ENCODE measurements at regions not wholly inside any gene's neighbourhood (a gene's known extent, or its start where the extent isn't known, plus 50 kb on each side); places are given as distances from the start of the nearest gene placed in this dataset.

DNA sequence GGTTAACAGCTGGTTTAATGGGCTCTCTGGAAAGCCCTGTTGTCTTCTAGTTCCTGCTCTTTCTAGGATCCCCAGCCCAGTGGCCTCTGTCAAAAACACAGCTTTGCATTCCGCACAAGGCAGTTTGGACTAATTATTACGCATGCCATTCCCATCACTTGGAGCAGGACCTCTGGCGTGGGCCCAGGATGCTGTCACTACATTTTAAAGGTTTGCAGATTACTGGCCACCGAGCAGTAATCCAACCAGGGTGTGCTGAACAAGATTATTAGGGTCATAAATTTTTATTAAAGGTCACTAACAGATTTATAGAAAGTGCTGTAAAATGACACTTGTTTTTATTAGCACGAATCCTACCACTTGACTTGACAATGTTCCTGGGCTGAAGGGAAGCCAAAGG, 143.6 kb upstream of the SLC6A11 start:
- no peak for TF ChIP-seq CTCF (CRISPR knock-in tag; IDR thresholded peaks at IDR 0.05)
- no peak for TF ChIP-seq ETV6 (CRISPR knock-in tag; conservative IDR thresholded peaks at IDR 0.05)
- no peak for TF ChIP-seq HNRNPL (IDR thresholded peaks at IDR 0.05; ENCODE audit: low read depth, low read length)
- TF ChIP-seq ZNF589 (CRISPR knock-in tag; conservative IDR thresholded peaks at IDR 0.05): no peak
- TF ChIP-seq, protein P1, sequence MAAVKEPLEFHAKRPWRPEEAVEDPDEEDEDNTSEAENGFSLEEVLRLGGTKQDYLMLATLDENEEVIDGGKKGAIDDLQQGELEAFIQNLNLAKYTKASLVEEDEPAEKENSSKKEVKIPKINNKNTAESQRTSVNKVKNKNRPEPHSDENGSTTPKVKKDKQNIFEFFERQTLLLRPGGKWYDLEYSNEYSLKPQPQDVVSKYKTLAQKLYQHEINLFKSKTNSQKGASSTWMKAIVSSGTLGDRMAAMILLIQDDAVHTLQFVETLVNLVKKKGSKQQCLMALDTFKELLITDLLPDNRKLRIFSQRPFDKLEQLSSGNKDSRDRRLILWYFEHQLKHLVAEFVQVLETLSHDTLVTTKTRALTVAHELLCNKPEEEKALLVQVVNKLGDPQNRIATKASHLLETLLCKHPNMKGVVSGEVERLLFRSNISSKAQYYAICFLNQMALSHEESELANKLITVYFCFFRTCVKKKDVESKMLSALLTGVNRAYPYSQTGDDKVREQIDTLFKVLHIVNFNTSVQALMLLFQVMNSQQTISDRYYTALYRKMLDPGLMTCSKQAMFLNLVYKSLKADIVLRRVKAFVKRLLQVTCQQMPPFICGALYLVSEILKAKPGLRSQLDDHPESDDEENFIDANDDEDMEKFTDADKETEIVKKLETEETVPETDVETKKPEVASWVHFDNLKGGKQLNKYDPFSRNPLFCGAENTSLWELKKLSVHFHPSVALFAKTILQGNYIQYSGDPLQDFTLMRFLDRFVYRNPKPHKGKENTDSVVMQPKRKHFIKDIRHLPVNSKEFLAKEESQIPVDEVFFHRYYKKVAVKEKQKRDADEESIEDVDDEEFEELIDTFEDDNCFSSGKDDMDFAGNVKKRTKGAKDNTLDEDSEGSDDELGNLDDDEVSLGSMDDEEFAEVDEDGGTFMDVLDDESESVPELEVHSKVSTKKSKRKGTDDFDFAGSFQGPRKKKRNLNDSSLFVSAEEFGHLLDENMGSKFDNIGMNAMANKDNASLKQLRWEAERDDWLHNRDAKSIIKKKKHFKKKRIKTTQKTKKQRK (IDR thresholded peaks at IDR 0.05; ENCODE audit: low read length): no peak
- no peak for TF ChIP-seq ZNF337 (CRISPR knock-in tag; IDR thresholded peaks at IDR 0.05; ENCODE audit: borderline replicate concordance, low read depth)
- TF ChIP-seq, protein P2, sequence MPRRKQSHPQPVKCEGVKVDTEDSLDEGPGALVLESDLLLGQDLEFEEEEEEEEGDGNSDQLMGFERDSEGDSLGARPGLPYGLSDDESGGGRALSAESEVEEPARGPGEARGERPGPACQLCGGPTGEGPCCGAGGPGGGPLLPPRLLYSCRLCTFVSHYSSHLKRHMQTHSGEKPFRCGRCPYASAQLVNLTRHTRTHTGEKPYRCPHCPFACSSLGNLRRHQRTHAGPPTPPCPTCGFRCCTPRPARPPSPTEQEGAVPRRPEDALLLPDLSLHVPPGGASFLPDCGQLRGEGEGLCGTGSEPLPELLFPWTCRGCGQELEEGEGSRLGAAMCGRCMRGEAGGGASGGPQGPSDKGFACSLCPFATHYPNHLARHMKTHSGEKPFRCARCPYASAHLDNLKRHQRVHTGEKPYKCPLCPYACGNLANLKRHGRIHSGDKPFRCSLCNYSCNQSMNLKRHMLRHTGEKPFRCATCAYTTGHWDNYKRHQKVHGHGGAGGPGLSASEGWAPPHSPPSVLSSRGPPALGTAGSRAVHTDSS (CRISPR knock-in tag; conservative IDR thresholded peaks at IDR 0.05): no peak
- no peak for TF ChIP-seq TCF12 (IDR thresholded peaks at IDR 0.05)
- TF ChIP-seq TCF12 (CRISPR knock-in tag; IDR thresholded peaks at IDR 0.05): no peak
- no peak for TF ChIP-seq TARDBP (CRISPR knock-in tag; IDR thresholded peaks at IDR 0.05)
- TF ChIP-seq MAFK (conservative IDR thresholded peaks at IDR 0.05 in 1 of 2, IDR thresholded peaks at IDR 0.05 in 1 of 2; ENCODE audit: low read length in 2 of 2): no peak
- no peak for TF ChIP-seq ZNF768 (CRISPR knock-in tag; IDR thresholded peaks at IDR 0.05)

All from HepG2 (cell line).